HG03097 (cell line): ENCODE measurements at regions not wholly inside any gene's neighbourhood (a gene's known extent, or its start where the extent isn't known, plus 50 kb on each side); places are given as distances from the start of the nearest gene placed in this dataset.
"Not testable (repeated sequence)": the region's sequence is repeated elsewhere in the genome, so short reads cannot be mapped to it uniquely, and the experiment has no call there.

Source experiments
- ATAC-seq: cut with Tn5 transposase; IDR thresholded peaks from one replicate; pipeline ENCODE4 v1.9.1; 2021; ENCODE audit not compliant: unreplicated experiment, low FRiP score

DNA sequence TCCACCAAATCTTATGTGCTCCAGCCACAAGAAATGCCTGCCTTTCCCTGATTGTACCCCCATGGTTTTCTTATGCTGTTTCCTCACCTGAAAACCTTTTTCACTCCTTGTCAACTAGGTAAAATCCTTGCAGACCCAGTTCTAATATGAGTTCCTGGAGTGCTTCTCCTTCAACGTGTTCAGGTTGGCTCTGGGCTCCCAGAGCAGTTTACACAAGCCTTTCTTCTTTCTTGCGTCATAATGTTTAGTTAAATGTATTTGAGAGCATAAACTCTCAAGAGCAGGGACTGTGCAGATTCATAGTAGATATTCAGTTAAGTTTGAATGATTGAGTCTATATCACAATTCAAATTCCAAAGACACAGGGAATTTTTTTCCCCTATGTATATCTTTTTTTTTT is 484.8 kb upstream of the CCDC196 start:
- no peak for ATAC-seq

DNA sequence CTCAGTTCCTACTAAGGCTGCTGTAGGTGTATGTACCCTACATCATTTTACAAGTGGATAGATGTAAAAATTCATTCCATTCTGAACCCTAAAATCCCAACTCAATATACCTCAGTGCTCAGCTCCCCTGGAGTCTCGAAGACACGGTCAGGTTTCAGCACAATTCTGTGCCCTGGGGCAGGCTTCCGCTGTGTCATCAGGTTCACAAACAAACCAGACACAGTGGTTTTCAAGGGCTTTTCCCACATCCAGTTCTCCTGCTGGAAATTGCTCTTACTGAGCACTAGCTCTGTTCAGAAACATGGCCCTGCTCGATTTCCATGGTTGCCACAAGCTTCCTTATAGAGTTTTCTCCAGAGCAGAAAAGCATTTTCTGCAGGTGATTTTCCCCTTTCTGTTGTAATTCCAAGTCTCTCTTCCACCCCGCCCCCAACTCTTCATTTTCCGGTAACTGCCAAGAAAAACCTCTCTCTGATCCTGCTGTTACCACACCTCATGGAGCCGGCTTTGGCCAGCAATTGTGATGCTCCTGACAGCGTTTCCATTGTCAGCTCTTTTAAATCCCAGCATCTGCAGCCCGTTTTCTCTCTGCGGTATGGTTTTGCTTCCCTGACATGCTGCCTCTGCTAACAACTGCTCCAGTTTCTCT is 483.0 kb upstream of the CCDC196 start:
- no peak for ATAC-seq

DNA sequence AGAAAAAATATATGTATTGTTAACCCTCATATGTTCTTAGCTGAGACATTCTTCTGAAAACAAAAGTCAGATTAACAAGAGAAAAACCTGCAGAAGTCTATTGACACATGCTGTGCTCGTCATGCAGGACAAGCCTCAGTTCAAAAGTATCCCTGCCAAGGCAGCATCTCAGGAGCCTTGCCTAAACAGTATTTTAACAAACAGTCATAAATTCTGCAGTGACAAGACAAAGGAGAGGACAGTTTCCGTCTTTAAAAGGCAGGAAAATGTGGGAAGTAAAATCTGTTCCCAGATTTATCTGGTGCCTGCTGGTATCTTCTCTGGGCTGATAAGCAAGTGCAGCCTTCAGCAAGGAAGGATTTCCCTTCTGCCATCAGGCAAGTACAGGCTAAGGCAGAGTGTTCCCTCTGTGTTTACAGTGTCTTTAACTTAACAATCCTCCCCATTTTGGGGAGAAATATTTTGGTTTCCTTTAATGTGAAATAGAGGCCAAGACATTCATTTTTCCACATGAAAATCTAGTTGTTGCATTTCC is 480.2 kb upstream of the CCDC196 start:
- ATAC-seq = no peak

DNA sequence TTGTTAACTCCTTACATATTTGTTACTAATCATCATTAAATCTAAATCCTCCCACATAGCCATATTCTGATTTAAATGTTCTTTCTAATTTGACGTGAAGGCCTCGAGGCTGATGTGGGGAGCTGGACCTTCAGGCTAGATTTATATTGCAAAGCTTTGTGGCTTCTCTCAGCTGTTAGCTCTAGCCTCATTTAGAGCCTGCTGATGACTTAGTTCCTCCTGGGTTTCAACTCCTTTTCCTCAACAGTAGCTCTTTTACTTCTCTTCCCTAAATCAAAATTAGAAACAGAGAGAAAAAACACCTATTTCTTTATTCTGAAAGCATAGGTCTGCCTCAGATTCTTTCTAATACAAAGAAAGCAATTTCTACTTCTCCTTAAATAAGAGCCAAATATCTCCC is 477.5 kb upstream of the CCDC196 start:
- no peak for ATAC-seq

DNA sequence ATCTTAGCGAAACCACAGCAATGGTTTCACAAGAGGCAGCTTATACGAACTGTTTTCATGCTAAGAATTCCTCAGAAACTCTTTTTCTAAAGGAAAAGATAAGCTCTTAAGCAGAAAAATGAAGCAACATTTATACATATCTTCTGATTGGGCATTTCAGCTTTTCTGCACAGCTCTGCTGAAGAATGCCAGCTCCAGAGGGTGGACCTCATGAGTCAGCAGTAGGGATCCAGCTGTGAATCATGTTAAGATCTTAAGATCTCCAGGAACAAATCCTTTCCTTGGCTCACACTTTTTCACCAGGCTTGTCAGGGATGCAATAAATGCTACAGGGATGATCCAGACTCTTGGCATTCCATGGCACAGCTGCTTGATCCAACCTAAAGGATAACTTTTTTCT is 477.1 kb upstream of the CCDC196 start:
- ATAC-seq = no peak

DNA sequence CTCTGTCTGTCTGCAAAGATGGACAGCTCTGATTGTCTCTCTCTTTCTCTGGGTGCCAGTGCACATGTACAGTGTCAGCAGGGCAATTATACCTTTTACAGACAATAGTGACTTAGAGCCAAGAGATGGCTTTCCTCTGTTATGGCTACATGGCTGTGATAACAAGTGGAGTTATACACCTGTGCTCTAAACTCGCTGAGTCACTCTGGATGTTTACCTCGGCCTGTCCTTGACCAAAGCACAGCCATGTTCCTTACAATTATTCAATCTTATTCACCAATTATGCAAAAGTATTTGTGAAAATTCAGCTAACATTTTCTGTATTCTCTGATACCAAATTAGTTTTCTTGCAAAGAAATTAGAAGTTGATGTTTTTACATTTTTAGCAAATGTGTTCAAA is 475.5 kb upstream of the CCDC196 start:
- ATAC-seq = no peak

DNA sequence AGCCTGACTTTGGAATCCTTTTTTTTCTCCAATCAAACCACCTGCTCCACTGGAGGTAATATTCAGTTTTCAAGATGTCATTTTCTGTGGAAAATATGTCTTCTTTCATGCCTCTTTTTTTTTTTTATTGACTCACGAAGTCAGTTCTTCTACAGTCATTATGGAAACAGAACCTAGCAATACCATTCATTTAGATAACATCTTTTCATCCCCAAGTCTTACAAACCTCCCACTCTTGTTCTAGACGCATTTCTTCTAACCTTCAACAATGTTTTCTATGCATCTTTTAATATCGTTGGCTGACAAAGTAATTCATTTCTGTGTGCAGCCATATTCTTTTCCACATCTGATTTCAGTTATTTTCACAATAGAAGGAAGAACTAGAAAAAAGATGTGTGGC is 474.3 kb upstream of the CCDC196 start:
- ATAC-seq = no peak

DNA sequence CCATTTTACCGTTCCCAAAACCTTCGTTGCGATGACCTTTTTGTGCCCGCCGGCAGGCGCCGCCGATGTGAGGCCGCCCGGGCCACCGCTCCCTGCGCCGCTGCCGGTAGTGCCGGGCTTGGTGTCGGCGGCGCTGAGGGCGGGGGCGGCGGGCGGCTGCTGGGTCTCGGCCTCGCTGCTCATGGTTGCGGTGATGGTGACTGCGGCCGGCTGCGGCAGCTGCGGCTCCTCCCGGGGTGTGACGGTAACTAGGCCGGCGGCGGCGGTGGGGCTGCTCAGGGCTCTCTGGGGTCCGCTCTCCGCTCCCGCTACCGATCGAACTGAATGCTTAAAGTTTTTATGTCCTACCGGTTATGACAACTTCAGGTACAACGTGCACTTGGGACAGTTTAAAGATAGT is 472.6 kb upstream of the CCDC196 start:
- ATAC-seq = not testable (repeated sequence)

DNA sequence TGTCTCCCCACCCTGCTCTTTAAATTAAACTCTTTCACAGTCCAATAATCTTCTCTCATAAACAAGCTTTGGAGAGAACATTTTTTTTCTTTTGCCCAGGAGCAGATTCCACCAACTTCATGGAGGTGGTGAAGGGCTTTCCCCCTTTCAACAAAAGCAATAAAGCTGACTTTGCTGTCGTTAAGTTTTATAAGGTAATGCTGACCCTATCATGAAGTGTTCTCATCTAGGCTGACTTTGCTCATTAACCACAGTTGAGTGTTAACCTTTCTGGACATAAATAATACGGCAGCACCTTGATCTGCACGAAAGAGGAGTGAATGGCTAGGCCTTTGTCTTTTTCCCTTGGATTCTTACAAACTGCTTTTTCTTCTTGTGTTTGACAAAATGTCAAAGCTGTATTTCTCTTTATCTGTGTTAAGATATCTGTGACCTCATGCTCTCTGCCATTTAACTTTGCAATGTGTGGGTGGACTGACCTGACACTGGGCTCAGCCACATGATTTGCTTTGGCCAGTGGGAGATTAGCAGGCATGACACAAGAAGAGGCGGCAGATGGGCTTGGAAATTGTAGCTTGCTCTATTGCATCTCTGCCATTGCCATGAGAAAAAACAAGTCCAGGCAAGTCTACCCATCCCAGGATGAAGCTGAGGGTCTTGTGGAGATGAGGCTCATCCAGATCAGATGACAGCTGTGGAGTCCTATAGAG is 470.9 kb upstream of the CCDC196 start:
- no peak for ATAC-seq

DNA sequence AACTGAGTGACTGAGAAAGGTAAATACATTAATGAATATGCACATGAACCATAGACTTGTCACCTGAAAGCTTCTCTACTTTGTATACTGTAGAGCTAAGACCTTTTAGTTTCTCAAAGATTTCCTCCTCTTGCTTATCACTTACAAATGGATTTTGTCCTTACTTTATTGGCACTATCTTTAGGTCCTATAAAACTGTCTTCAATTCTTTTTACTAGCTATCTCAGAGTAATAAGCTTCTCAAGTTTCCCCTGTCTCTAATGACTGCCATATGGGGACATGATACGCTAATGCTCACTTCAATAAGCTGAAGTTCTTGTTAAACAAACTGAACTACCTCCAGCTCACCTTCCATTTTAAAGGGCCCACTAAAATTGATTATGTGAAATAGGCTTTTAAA is 468.2 kb upstream of the CCDC196 start:
- no peak for ATAC-seq

DNA sequence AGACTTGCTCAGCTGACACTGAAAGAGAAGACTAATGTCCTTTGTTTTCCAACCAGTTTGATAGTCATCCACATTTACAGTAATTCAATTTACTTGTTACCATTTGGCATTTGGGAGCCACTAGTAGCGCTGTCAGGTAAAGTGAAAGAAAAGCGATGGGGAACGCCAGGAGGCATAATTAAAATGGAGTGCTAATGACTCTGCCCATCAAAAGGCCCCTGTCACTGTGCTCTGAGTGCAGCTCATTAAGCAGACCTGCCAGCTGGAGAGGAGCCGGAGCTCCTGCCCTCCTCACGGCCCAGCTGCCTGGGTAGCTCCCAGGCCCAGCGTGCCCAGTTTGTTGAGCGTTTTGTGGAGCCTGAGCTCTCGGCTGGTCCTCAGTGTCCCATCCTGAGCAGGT is 463.6 kb upstream of the CCDC196 start:
- ATAC-seq = no peak

DNA sequence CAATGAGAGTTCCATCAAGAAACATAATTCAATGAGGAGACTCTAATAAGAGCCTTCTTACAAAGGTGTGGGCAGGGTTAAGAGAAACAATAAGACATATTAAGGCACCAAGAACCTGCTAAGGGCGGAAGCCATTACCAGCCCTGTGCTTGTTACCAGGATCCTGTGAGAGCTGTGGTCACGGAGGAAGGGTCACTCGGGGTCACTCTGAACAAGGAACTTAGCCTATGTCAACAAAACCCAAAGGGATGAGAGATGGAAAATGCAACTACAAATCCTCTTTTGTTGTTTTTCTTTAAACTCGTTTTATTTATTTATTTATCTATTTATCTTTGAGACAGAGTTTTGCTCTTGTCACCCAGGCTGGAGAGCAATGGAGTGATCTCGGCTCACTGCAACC is 460.4 kb upstream of the CCDC196 start:
- ATAC-seq = no peak

DNA sequence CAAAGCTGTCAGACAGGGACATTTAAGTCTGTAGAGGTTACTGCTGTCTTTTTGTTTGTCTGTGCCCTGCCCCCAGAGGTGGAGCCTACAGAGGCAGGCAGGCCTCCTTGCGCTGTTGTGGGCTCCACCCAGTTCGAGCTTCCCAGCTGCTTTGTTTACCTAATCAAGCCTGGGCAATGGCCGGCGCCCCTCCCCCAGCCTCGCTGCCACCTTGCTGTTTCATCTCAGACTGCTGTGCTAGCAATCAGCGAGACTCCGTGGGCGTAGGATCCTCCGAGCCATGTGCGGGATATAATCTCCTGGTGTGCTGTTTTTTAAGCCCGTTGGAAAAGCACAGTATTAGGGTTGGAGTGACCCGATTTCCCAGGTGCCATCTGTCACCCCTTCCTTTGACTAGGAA is 454.2 kb upstream of the CCDC196 start:
- ATAC-seq = not testable (repeated sequence)

DNA sequence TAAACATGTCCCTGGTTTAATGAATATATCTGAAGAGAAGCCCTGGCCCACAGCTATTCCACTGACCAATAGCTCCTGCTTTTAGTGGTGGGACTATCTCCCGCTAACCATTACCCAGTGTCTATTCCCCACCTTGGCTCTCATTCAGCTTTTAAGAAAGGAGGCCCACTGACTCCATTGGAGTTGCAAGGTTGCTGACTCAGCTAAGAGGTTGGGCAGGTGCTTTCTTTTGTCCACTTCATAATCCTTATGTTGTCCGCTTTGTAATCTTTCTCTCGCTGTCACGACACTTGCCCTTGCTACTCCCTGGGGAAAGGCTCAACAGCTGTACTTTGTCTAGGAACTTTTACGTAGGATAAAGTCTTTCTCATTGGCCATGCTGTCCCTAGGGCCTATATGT is 453.4 kb upstream of the CCDC196 start:
- ATAC-seq = no peak

DNA sequence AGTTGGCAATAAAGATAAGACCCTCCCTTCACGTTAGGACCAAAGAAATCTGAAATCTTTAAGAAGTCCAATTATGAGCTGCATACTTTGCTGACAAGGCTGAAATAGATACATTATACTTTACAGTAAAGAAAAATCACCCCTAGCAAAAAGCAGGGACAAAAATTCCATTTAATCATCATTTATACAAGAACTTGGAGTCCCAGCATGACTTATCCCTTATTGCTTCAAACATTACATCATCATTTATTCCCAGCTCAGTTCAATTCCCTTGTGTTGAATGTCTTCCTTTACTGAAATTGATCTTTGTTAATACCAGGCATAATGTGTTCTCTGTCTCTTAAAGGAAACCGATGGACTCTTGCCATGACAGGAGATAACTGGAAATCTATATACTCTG is 449.6 kb upstream of the CCDC196 start:
- ATAC-seq = no peak

DNA sequence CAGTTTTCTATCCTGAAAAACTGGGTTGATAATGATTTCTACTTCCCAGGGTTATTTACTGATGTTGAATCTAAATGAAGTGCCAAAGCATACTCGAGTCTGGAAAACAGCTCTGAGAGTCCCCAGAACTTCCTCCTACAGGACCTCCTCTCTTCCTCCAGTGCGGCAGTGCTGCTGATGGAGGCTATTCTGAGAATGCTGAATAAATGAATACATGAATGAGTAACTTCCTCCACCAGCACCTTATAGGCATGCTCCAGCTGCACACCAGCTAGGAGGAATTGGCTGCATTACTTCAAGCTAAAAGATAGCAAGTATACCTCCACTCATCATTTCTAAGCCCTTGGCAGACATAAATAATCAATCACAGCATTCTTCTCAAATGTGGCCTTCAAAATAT is 448.8 kb upstream of the CCDC196 start:
- no peak for ATAC-seq

DNA sequence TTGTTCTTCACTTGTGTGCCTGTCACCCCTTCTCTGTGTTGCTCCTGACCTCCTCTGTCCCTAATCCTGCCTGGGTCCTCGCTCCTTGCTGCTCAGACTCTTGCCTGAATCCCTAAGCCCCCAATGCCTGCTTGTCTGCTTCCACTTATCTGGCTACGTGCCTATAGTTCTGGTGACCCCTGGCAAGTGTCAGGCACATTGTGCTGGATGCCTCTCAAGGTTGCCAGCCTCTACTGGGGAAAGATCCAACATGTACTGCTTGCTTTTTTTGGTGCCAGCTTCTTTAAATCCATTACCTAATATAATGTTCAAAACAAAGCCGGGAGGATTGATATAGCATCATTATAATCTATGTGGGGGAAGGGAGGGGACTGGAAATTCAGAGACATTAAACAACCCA is 448.0 kb upstream of the CCDC196 start:
- no peak for ATAC-seq

DNA sequence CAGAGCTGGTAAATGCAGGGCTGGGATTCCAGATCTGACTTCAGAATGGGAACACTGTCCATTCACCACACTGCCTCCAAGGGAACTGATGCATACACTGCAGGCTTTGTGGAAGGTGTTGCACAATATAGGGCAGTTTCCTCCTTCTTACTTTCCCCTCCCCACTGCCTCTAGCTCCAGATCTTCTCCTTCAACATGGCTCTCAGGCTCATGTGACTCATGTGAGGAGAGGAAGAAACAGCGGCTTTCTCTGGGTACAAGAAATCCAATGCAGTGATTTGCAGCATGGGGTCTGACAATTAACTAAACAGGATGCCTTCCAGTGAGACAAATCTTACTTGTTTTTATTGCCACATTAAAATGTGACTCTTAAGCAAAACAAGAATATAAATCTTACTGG is 447.6 kb upstream of the CCDC196 start:
- no peak for ATAC-seq

DNA sequence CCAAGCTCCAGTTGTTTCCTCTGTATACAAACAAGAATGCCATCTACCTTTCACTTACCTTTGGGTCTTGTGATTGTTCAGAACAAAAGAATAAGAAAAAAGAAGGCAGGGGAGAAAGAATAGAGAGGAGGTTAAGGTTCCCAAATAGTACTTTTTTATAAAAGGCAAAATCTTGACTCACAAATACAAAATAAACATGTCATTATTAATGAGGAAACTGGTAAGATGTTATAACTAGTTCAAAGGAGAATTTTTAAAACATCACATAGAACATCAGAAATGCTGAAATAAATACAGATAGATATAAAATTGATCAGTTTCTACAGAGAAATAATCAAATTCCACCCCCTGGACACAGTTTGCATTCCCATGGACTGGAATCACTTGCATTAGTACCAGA is 446.7 kb upstream of the CCDC196 start:
- ATAC-seq = no peak

DNA sequence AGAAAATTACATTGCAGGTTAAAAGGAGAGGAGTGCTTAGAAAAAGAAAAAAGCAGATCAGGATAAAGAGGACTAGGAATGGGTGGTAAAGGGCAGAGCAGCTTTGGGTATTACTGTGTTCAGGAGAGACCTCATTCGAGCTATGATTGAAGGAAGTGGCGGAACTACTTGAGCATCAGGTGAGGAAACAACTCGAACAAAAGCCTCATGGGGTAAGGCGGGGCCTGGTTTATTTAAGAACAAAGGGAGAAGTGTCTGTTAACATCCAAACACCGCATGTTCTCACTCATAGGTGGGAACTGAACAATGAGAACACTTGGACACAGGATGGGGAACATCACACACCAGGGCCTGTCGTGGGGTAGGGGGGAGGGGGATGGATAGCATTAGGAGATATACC is 444.6 kb upstream of the CCDC196 start:
- no peak for ATAC-seq

DNA sequence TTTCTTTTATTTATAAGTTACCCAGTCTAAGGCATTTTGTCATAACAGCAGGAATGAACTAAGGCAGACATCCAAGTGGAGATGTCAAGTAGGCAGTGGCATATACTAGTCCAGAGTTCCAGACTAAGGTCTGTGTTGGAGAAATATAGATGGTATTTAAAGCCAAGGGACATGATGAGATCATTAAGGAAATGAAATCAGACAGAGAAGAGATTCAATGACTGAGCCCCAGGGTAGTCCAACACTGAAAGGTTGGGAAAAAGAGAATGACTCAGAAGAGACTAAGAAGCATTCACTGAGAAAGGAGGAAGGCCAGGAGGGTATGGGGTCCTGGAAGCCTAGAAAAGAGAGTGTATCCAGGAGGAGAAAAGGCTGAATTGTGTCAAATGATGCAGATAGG is 442.2 kb upstream of the CCDC196 start:
- ATAC-seq = no peak

DNA sequence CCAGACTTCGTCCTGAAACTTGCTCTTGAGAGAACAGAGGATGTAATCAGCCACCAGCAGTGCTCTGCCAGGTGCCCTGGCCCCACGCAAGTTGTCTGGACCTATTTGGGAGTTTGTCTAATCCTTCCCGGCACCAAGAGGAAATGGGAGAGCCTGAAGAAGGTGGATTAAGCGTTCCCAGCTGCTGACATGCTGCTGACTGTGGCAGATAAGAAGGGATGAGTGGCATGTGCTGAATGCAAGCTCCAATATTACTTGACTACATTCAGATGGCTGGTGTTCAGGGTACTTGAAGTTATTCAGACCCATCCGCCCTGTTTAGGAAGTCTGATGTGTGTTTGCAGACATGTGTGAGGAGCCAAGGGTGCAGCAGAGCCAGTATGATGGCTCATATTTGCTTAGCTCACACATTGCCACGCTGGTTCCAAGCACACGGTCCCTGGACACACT is 440.6 kb upstream of the CCDC196 start:
- ATAC-seq = no peak
